GM23248 (cell line): ENCODE measurements at regions not wholly inside any gene's neighbourhood (a gene's known extent, or its start where the extent isn't known, plus 50 kb on each side); places are given as distances from the start of the nearest gene placed in this dataset.

Experiments
- EZH2 ChIP-seq: fragments of 200-600 bp; sonication (generic); IDR thresholded peaks from 2 replicates; pipeline ENCODE4 v1.6.1; 2018; ENCODE audit warnings: antibody characterized with exemption, mild to moderate bottlenecking; ENCODE audit not compliant: insufficient read depth, poor library complexity, severe bottlenecking
- EZH2phosphoT487 ChIP-seq: fragments of 200-600 bp; sonication (generic); IDR thresholded peaks from 2 replicates; pipeline ENCODE4 v1.6.1; 2018; ENCODE audit warnings: antibody characterized with exemption, moderate library complexity, mild to moderate bottlenecking, low read depth; ENCODE audit not compliant: insufficient read depth

DNA sequence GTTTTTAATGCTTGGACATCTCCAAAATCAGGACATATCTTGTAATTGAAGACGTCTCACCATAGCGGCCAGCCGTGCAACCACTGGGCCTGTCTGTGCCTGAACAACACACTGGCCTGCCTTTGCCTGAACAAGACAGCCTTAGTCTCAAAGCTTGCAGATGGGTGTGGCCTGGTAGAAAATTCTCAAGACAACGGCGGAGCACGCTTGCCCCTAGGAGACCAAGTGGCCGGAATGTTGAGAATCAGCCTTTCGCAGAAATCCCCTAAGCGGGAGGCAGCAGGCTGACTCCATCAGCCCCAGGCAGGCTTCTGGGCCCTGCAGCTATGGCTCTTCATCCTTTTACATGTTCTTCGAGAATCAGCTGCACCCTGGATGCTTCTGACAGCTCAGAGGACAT, 98.0 kb upstream of the C1orf174 start:
- no peak for TF ChIP-seq EZH2
- no peak for TF ChIP-seq EZH2phosphoT487
